Colon (tissue), 2 donors: ENCODE measurements at regions not wholly inside any gene's neighbourhood (a gene's known extent, or its start where the extent isn't known, plus 50 kb on each side); places are given as distances from the start of the nearest gene placed in this dataset.

Source experiments
- FAIRE-seq: peaks from 2 replicates; lab custom pipeline; 2012; peaks lifted over from hg19 to GRCh38; lab: Jason Lieb, UNC
- donor health status: control.
- donor health status: control.

DNA sequence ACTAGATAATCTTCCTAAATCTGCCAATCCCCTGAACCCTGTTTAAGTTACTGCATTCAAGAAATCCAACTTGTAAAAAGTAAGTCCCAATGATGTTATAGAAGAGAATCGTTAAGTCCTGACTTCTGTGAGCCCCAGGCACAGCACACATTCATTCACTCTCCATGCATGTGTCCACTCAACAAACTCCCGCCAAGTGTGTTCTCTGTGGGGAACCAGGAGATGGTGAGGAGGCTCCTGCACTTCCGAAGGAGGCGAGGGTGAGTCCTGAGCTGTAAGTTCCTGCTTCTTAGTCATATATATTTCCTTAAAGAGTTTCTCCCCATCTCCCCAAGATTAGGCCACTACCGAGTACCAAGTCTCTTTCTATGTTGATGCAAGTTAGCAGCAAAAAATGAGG is 635.0 kb upstream of the ID2 start:
- no peak for FAIRE-seq

DNA sequence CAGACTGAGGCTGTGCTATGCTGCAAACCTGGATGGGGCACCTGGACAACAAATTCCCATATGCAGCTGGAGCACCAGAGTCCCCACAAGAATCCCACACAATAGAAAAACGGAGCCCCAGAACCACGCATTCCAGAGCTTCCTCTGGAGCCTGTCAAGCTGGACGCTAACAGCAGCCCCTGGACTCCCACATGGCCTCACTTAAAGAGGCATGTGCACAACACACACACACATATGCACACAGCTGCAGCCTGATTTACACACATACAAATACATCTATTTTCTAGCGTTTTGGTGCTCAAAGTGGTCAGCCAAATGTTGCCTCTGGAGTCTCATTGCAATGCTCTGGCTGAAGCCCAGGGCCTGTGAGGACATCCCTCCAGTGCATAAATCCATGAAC is 632.7 kb upstream of the ID2 start:
- FAIRE-seq, result no peak

GRCh38 chr2:8049851-8050571 is 631.8 kb upstream of the ID2 start:
- FAIRE-seq, result no peak

DNA sequence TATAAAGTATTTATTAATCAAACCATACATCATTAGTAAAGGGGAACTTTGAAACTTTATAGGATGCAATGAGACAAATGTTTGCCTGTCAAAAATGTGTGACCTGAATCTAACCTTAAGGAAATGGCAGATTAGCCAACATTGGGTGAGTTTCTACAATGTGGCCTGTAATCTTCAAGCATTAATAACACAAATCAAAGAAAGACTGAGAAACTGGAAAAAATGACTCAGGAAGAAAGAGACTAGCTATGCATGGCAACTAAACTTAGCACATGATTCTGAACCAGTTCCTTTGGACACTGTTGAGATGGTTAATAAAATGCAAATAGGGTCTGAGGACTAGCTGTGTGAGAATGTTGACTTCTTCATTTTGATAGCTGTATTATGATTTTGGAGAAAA is 628.6 kb upstream of the ID2 start:
- FAIRE-seq, result no peak

- FAIRE-seq, result no peak
Measured at GRCh38 chr2:8054070-8054469, 627.8 kb upstream of the ID2 start.

GRCh38 chr2:8058652-8059051 is 623.2 kb upstream of the ID2 start:
- no peak for FAIRE-seq

- FAIRE-seq, result no peak
Measured at GRCh38 chr2:8059255-8059654, 622.6 kb upstream of the ID2 start.

DNA sequence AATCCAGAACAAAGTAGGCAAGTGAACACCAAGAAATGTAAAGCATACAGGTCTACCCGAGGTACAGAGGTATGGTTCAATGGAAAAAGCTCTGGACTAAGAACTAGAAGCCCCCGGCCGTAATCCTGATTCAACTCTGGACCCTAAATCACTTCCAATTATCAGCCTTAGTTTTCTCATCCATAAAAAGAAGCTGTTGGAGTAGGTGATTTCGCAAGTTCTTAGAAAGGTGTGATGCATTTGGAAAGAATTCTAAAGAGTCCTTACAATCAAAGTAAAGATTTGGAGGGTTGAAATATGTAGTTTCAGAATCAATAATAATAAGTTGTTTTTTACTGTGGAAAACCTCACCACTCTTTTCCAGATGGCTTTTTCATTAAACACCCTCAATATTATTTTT is 622.1 kb upstream of the ID2 start:
- no peak for FAIRE-seq

DNA sequence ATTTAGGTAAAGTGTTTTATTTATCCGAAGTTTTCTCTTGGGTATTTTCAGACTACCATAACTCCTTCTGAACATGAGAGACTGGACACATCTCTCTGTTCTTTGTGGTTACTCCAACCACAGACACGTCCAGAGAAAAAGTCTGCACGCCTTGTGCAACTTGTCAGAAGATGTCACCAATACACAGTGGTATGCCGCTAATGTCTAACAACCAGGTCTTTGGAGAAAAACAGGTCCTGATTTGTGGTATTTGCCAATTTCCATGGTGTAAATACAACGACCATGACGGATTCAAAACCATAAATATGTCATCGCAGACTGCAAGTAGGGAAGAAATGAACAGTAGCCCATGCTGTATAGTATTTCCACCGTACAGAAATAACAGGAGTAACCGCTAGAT is 620.6 kb upstream of the ID2 start:
- FAIRE-seq, result no peak

DNA sequence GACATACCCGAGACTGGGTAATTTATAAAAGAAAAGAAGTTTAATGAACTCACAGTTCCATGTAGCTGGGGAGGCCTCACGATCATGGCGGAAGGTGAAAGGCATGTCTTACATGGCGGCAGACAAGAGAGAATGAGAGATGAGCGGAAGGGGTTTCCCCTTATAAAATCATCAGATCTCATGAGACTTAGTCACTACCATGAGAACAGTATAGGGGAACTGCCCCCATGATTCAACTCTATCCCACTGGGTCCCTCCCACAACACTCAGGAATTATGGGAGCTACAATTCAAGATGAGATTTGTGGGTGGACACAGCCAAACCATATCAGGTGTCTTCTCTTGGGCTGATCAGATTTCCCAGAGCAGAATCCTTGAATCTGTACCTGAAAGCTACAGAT is 617.3 kb upstream of the ID2 start:
- FAIRE-seq, result no peak

GRCh38 chr2:8065191-8065590 is 616.7 kb upstream of the ID2 start:
- no peak for FAIRE-seq

DNA sequence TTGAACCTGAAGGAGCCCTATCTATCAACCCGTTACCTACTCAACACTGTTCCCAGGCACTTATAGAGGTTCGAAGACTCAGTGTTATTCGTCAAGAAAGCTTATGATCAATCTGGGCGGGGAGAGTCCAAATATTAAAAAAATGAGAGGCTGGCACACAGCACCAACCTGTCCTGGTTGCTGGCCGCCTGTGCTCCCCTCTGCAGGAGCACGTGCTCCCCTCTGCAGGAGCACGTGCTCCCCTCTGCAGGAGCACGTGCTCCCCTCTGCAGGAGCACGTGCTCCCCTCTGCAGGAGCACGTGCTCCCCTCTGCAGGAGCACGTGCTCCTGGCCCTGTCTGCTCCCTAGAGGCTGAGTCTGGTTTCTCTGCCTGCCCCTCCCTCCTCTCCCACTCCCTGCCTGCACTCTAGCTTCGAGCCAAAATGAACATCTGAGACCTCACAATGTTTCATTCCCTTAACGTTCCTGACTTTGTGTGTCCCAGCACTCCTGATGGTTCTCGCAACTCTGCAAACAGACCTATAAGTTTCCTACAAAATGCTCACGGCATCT is 614.0 kb upstream of the ID2 start:
- FAIRE-seq, result no peak

DNA sequence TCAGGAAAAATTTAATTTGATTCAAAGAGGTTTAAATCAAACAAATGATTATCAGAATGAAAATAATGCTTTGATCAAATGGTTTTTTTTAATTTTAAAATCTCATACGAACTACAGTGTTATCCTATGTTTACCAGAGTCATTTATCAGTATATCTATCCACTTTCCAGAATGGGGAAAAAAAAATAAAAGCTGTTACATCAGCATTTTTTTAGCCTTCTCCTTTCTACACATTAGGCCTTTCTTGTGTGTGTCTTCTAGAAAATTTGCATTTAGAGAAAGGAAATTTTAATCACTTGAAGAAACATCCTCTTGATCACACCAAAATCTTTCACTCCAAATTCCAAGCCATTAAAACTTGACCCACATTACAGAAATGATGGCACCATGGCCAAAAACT is 608.9 kb upstream of the ID2 start:
- no peak for FAIRE-seq

DNA sequence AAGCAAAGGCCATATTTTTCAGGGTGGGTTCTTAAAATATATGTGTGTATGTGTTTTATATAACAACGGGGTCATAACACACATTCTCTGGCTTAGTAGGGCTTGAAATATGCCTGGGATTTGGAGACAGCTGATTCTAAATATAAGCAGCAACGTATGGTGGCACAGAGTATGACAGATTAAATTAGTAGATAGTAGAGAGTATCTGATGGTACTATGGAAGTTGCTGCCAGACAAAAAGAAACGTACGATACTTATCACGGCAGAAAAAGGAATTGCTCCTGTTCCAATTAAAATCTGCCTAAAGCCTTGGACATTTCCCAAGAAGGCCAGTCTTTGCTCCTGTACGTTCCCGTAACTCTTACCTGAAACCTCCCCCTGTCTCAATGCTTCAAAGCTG is 607.9 kb upstream of the ID2 start:
- FAIRE-seq, result no peak

- FAIRE-seq, result no peak
Measured at GRCh38 chr2:8076448-8077342, 605.2 kb upstream of the ID2 start.

DNA sequence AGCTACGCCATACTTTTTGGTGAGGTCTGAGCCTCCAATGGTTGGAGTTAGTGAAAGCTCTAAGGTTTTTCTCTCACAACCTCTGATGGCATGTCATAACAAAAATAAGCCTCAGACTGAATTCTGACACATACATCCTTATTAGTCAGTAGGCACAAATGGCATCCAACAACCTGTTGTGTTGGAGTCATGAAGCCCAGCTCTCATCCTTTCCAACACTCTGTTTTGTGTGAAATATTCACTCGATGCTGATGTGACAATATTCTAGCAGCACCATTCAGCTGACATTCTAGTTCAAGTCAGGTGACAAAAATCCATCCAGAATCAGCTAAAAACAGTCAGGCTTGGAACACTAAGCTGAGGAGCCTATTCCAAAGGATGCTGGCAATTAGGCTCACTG is 603.2 kb upstream of the ID2 start:
- no peak for FAIRE-seq

DNA sequence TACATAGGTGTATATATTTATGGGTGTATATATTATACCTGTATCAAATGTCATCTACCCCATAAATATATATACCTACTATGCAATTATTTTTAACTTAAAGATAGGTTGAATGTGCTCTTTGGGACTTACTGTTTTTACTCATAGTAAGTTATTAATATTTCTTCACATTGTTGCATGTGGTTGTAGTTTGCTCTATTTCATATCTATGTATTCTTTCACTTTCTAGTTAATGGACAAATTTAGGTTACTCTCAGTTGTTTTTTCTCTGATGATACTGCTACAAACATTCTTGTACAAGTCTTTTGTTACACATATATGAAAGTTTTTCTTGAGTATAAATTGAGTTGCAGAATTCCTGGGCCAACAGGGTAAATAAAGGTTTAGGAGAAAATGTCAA is 601.8 kb upstream of the ID2 start:
- FAIRE-seq, result no peak

GRCh38 chr2:8081130-8081529 is 600.7 kb upstream of the ID2 start:
- FAIRE-seq, result no peak

GRCh38 chr2:8082840-8083239 is 599.0 kb upstream of the ID2 start:
- FAIRE-seq, result no peak

DNA sequence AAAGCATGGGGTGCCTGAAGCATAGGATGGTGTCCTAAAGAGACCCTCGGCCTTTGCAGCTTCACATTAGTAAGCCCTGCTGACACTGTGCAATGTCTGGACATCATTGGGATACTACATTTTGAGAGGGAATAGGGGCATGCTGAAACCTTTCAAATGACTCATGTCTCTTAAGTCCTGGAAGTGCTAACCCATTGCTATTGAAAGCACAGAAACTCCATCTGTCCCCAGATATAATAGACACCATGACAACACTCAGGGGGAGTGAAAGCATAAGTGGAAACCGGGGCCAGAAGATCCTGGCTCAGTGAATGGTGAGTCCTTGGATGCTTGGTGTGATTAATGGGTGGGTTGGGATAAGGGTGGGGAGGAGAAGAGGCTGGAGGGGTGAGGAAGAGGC is 595.5 kb upstream of the ID2 start:
- FAIRE-seq, result no peak

GRCh38 chr2:8086796-8087479 is 594.9 kb upstream of the ID2 start:
- FAIRE-seq, result no peak

GRCh38 chr2:8087480-8087840 is 594.4 kb upstream of the ID2 start:
- FAIRE-seq, result no peak

DNA sequence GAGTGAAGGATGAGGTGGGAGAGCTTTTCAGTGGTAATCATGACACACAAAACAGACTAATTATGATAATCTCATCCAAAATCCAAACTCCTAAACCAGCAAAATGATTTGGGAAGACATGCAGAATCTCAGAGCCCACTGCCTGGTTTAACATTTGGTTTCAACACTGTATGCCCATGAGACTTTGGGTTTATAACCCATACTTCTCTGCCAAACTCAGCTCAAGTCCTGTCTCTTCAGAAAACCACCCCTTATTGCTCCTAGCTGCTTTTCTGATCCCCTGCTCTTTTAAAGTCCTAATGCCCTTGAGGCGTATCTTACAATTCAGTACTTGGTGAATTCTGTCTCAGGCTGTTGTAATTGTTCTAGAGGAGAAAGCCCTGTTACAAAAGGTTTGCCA is 593.0 kb upstream of the ID2 start:
- FAIRE-seq, result no peak
